ENCODE measurements at regions not wholly inside any gene's neighbourhood (a gene's known extent, or its start where the extent isn't known, plus 50 kb on each side); places are given as distances from the start of the nearest gene placed in this dataset.

GRCh38 chr2:41026613-41027012 is 574.7 kb upstream of the SLC8A1 start:
- TF ChIP-seq CTCF (conservative IDR thresholded peaks at IDR 0.05) (no peak), ZFX (IDR thresholded peaks at IDR 0.05) (no peak)
